Astrocyte (in vitro differentiated cells and primary cell): ENCODE measurements at regions not wholly inside any gene's neighbourhood (a gene's known extent, or its start where the extent isn't known, plus 50 kb on each side); places are given as distances from the start of the nearest gene placed in this dataset.

Experiments
- EZH2 ChIP-seq: IDR thresholded peaks from 2 replicates; pipeline ENCODE4 v1.6.1; 2012; ENCODE audit warnings: mild to moderate bottlenecking, low read length, inconsistent platforms; ENCODE audit not compliant: insufficient read depth
- TF ChIP-seq, protein P1 (sequence below): IDR thresholded peaks from 2 replicates; pipeline ENCODE4 v1.5.1; 2011; ENCODE audit warnings: low read depth, mild to moderate bottlenecking, inconsistent platforms, low read length, moderate library complexity; ENCODE audit not compliant: insufficient read depth

DNA sequence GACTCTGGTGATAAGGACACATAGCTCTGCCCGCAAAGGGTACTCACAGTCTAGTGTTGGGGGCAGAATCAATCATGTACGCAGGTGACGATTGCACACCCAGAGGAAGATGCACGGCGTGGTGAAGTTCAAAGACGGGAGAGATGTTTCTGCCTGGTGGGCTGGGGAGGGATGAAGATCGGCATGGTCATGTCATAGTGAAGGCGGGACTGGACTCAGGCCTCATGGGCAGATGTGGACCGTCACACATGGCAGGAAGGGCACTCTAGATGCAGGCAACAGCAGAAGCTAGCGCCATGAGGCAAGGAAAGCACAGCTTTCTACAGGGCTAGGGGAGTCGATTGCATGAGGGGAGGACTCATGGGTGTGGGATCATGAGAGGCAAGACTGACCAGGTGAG lies 240.6 kb downstream of the OPA1 start:
- TF ChIP-seq, protein P1, sequence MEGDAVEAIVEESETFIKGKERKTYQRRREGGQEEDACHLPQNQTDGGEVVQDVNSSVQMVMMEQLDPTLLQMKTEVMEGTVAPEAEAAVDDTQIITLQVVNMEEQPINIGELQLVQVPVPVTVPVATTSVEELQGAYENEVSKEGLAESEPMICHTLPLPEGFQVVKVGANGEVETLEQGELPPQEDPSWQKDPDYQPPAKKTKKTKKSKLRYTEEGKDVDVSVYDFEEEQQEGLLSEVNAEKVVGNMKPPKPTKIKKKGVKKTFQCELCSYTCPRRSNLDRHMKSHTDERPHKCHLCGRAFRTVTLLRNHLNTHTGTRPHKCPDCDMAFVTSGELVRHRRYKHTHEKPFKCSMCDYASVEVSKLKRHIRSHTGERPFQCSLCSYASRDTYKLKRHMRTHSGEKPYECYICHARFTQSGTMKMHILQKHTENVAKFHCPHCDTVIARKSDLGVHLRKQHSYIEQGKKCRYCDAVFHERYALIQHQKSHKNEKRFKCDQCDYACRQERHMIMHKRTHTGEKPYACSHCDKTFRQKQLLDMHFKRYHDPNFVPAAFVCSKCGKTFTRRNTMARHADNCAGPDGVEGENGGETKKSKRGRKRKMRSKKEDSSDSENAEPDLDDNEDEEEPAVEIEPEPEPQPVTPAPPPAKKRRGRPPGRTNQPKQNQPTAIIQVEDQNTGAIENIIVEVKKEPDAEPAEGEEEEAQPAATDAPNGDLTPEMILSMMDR, result no peak
- TF ChIP-seq EZH2, result no peak
